ENCODE measurements at regions not wholly inside any gene's neighbourhood (a gene's known extent, or its start where the extent isn't known, plus 50 kb on each side); places are given as distances from the start of the nearest gene placed in this dataset.

- TF ChIP-seq CTCF (IDR thresholded peaks at IDR 0.05) (no peak), POLR2A (IDR thresholded peaks at IDR 0.05) (no peak)
Observed at GRCh38 chr1:175834597-175834996, 91.2 kb upstream of the TNR start.
